Glutamatergic neuron (in vitro differentiated cells): ENCODE measurements at regions not wholly inside any gene's neighbourhood (a gene's known extent, or its start where the extent isn't known, plus 50 kb on each side); places are given as distances from the start of the nearest gene placed in this dataset.

Source experiments
- DNase-seq: peaks from one replicate; pipeline ENCODE4 v3.0.0; 2022
- H3K27ac Mint-ChIP-seq: one replicate; pipeline ENCODE4 v1.8.0; 2020; ENCODE audit warnings: mild to moderate bottlenecking, mixed read lengths, inconsistent platforms; ENCODE audit not compliant: unreplicated experiment
- H3K27me3 Mint-ChIP-seq: one replicate; pipeline ENCODE4 v1.8.0; 2020; ENCODE audit warnings: mild to moderate bottlenecking, moderate library complexity, mixed read lengths, inconsistent platforms; ENCODE audit not compliant: unreplicated experiment
- H3K36me3 Mint-ChIP-seq: one replicate; pipeline ENCODE4 v1.8.0; 2020; ENCODE audit warnings: mild to moderate bottlenecking, mixed read lengths, inconsistent platforms; ENCODE audit not compliant: unreplicated experiment
- H3K4me1 Mint-ChIP-seq: one replicate; pipeline ENCODE4 v1.8.0; 2020; ENCODE audit warnings: mild to moderate bottlenecking, low read depth, mixed read lengths, inconsistent platforms; ENCODE audit not compliant: unreplicated experiment
- H3K4me3 Mint-ChIP-seq: one replicate; pipeline ENCODE4 v1.8.0; 2020; ENCODE audit warnings: mild to moderate bottlenecking, mixed read lengths, inconsistent platforms; ENCODE audit not compliant: unreplicated experiment
- H3K9me3 Mint-ChIP-seq: one replicate; pipeline ENCODE4 v1.8.0; 2020; ENCODE audit warnings: mild to moderate bottlenecking, moderate library complexity, mixed read lengths, inconsistent platforms; ENCODE audit not compliant: unreplicated experiment
- CTCF ChIP-seq: fragments of 200-600 bp; sonication (generic); IDR thresholded peaks from one replicate; pipeline ENCODE4 v1.5.0; 2021; ENCODE audit not compliant: partially characterized antibody, unreplicated experiment

- peaks cover 13% of the 10 kb centered on the region for H3K27me3 Mint-ChIP-seq
- no peaks in the 10 kb centered on the region for H3K4me1 Mint-ChIP-seq
- no peak overlapping the region for H3K4me3 Mint-ChIP-seq
- DNase-seq: no peak
- H3K36me3 Mint-ChIP-seq: peaks cover 5% of the 10 kb centered on the region
- no peak for TF ChIP-seq CTCF
- no peak overlapping the region for H3K27ac Mint-ChIP-seq
- H3K9me3 Mint-ChIP-seq: peaks cover 3% of the 10 kb centered on the region
These were observed 295.7 kb upstream of the RTL1 start for GRCh38 chr14:101199028-101199770.

GRCh38 chr14:101200008-101200649, 296.6 kb upstream of the RTL1 start:
- H3K4me1 Mint-ChIP-seq: no peaks in the 10 kb centered on the region
- H3K27me3 Mint-ChIP-seq: peaks cover 13% of the 10 kb centered on the region
- H3K36me3 Mint-ChIP-seq: peaks cover 8% of the 10 kb centered on the region
- H3K27ac Mint-ChIP-seq: no peak overlapping the region
- no peak overlapping the region for H3K4me3 Mint-ChIP-seq
- no peak for DNase-seq
- TF ChIP-seq CTCF: no peak
- peaks cover 3% of the 10 kb centered on the region for H3K9me3 Mint-ChIP-seq

GRCh38 chr14:101200650-101201516, 297.4 kb upstream of the RTL1 start:
- peaks cover 13% of the 10 kb centered on the region for H3K27me3 Mint-ChIP-seq
- no peaks in the 10 kb centered on the region for H3K4me1 Mint-ChIP-seq
- no peak for DNase-seq
- no peak overlapping the region for H3K4me3 Mint-ChIP-seq
- peaks cover 3% of the 10 kb centered on the region for H3K9me3 Mint-ChIP-seq
- no peak for TF ChIP-seq CTCF
- H3K36me3 Mint-ChIP-seq: peaks cover 15% of the 10 kb centered on the region
- no peak overlapping the region for H3K27ac Mint-ChIP-seq

GRCh38 chr14:101201535-101202151, 298.1 kb upstream of the RTL1 start:
- Mint-ChIP-seq H3K9me3 (peaks cover 5% of the 10 kb centered on the region), H3K27ac (no peak overlapping the region), H3K36me3 (peaks cover 15% of the 10 kb centered on the region), H3K4me3 (no peak overlapping the region), H3K27me3 (peaks cover 13% of the 10 kb centered on the region), H3K4me1 (no peaks in the 10 kb centered on the region)
- no peak for DNase-seq
- no peak for TF ChIP-seq CTCF
